ENCODE measurements at regions not wholly inside any gene's neighbourhood (a gene's known extent, or its start where the extent isn't known, plus 50 kb on each side); places are given as distances from the start of the nearest gene placed in this dataset.

- TF ChIP-seq POLR2A (IDR thresholded peaks at IDR 0.05; ENCODE audit: low read depth, low read length) (no peak), POLR2AphosphoS5 (IDR thresholded peaks at IDR 0.05; ENCODE audit: low read depth, low read length) (no peak), TAF1 (IDR thresholded peaks at IDR 0.05; ENCODE audit: borderline replicate concordance, low read depth, low read length) (no peak)
- no peak for FAIRE-seq
- DNase-seq (ENCODE audit: insufficient read length) = no peak
These were observed 72.0 kb upstream of the MTNR1B start for GRCh38 chr11:92897487-92897886.

GRCh38 chr11:92902417-92902816 is 67.0 kb upstream of the MTNR1B start:
- DNase-seq (ENCODE audit: insufficient read length) = no peak
- FAIRE-seq = no peak
- TF ChIP-seq POLR2AphosphoS5 (IDR thresholded peaks at IDR 0.05; ENCODE audit: low read depth, low read length) (no peak), POLR2A (IDR thresholded peaks at IDR 0.05; ENCODE audit: low read depth, low read length) (no peak), TAF1 (IDR thresholded peaks at IDR 0.05; ENCODE audit: borderline replicate concordance, low read depth, low read length) (no peak)

GRCh38 chr11:92907671-92908070 is 61.8 kb upstream of the MTNR1B start:
- no peak for DNase-seq (ENCODE audit: insufficient read length)
- TF ChIP-seq POLR2A (IDR thresholded peaks at IDR 0.05; ENCODE audit: low read depth, low read length) (no peak), TAF1 (IDR thresholded peaks at IDR 0.05; ENCODE audit: borderline replicate concordance, low read depth, low read length) (no peak), POLR2AphosphoS5 (IDR thresholded peaks at IDR 0.05; ENCODE audit: low read depth, low read length) (no peak)
- no peak for FAIRE-seq

- FAIRE-seq = no peak
- no peak for TF ChIP-seq TAF1 (IDR thresholded peaks at IDR 0.05; ENCODE audit: borderline replicate concordance, low read depth, low read length)
- TF ChIP-seq POLR2A (IDR thresholded peaks at IDR 0.05; ENCODE audit: low read depth, low read length) = no peak
- no peak for TF ChIP-seq POLR2AphosphoS5 (IDR thresholded peaks at IDR 0.05; ENCODE audit: low read depth, low read length)
- no peak for DNase-seq (ENCODE audit: insufficient read length)
These were observed 60.2 kb upstream of the MTNR1B start for GRCh38 chr11:92909214-92909613.

GRCh38 chr11:92911478-92911877 is 58.0 kb upstream of the MTNR1B start:
- FAIRE-seq (no peak), DNase-seq (ENCODE audit: insufficient read length) (no peak)
- TF ChIP-seq POLR2AphosphoS5 (IDR thresholded peaks at IDR 0.05; ENCODE audit: low read depth, low read length) (no peak), POLR2A (IDR thresholded peaks at IDR 0.05; ENCODE audit: low read depth, low read length) (no peak), TAF1 (IDR thresholded peaks at IDR 0.05; ENCODE audit: borderline replicate concordance, low read depth, low read length) (no peak)

GRCh38 chr11:92915551-92915950 is 53.9 kb upstream of the MTNR1B start:
- no peak for FAIRE-seq
- no peak for DNase-seq (ENCODE audit: insufficient read length)
- TF ChIP-seq POLR2A (IDR thresholded peaks at IDR 0.05; ENCODE audit: low read depth, low read length) (no peak), POLR2AphosphoS5 (IDR thresholded peaks at IDR 0.05; ENCODE audit: low read depth, low read length) (no peak), TAF1 (IDR thresholded peaks at IDR 0.05; ENCODE audit: borderline replicate concordance, low read depth, low read length) (no peak)

- TF ChIP-seq TAF1 (IDR thresholded peaks at IDR 0.05; ENCODE audit: borderline replicate concordance, low read depth, low read length) = no peak
- no peak for TF ChIP-seq POLR2AphosphoS5 (IDR thresholded peaks at IDR 0.05; ENCODE audit: low read depth, low read length)
- no peak for TF ChIP-seq POLR2A (IDR thresholded peaks at IDR 0.05; ENCODE audit: low read depth, low read length)
- DNase-seq (ENCODE audit: insufficient read length) = no peak
- no peak for FAIRE-seq
These were observed 53.2 kb upstream of the MTNR1B start for GRCh38 chr11:92916299-92916698.

GRCh38 chr11:92917927-92918326 is 51.5 kb upstream of the MTNR1B start:
- TF ChIP-seq POLR2A (IDR thresholded peaks at IDR 0.05; ENCODE audit: low read depth, low read length) = no peak
- no peak for TF ChIP-seq TAF1 (IDR thresholded peaks at IDR 0.05; ENCODE audit: borderline replicate concordance, low read depth, low read length)
- no peak for TF ChIP-seq POLR2AphosphoS5 (IDR thresholded peaks at IDR 0.05; ENCODE audit: low read depth, low read length)
- DNase-seq (ENCODE audit: insufficient read length) (no peak), FAIRE-seq (no peak)

- no peak for TF ChIP-seq TAF1 (IDR thresholded peaks at IDR 0.05; ENCODE audit: borderline replicate concordance, low read depth, low read length)
- TF ChIP-seq POLR2A (IDR thresholded peaks at IDR 0.05; ENCODE audit: low read depth, low read length) = no peak
- no peak for TF ChIP-seq POLR2AphosphoS5 (IDR thresholded peaks at IDR 0.05; ENCODE audit: low read depth, low read length)
- no peak for DNase-seq (ENCODE audit: insufficient read length)
- no peak for FAIRE-seq
These were observed 50.4 kb upstream of the MTNR1B start for GRCh38 chr11:92919048-92919447.
